HG03060 (cell line): ENCODE measurements at regions not wholly inside any gene's neighbourhood (a gene's known extent, or its start where the extent isn't known, plus 50 kb on each side); places are given as distances from the start of the nearest gene placed in this dataset.

Experiments
- ATAC-seq: cut with Tn5 transposase; IDR thresholded peaks from one replicate; pipeline ENCODE4 v1.9.1; 2021; ENCODE audit warnings: low read depth, moderate number of reproducible peaks; ENCODE audit not compliant: unreplicated experiment

- no peak for ATAC-seq
These were observed 73.2 kb upstream of the NR3C1 start for GRCh38 chr5:143476601-143477211.

GRCh38 chr5:143474616-143475015 is 71.1 kb upstream of the NR3C1 start:
- ATAC-seq, result no peak

- ATAC-seq, result no peak
These were observed 70.0 kb upstream of the NR3C1 start for GRCh38 chr5:143473481-143473880.

- no peak for ATAC-seq
These were observed 69.1 kb upstream of the NR3C1 start for GRCh38 chr5:143472576-143472975.

GRCh38 chr5:143471666-143472464 is 68.4 kb upstream of the NR3C1 start:
- ATAC-seq, result no peak

GRCh38 chr5:143471041-143471509 is 67.6 kb upstream of the NR3C1 start:
- ATAC-seq, result no peak

GRCh38 chr5:143470120-143470519 is 66.6 kb upstream of the NR3C1 start:
- ATAC-seq, result no peak

- ATAC-seq, result no peak
These were observed 65.6 kb upstream of the NR3C1 start for GRCh38 chr5:143469125-143469524.

- ATAC-seq, result no peak
These were observed 63.1 kb upstream of the NR3C1 start for GRCh38 chr5:143466632-143467031.

GRCh38 chr5:143464723-143465490 is 61.4 kb upstream of the NR3C1 start:
- no peak for ATAC-seq

GRCh38 chr5:143462431-143462830 is 58.9 kb upstream of the NR3C1 start:
- no peak for ATAC-seq

- no peak for ATAC-seq
These were observed 55.9 kb upstream of the NR3C1 start for GRCh38 chr5:143459433-143459832.

GRCh38 chr5:143456952-143457547 is 53.6 kb upstream of the NR3C1 start:
- no peak for ATAC-seq

- ATAC-seq, result no peak
These were observed 51.5 kb upstream of the NR3C1 start for GRCh38 chr5:143454936-143455516.

- no peak for ATAC-seq
These were observed 50.2 kb upstream of the NR3C1 start for GRCh38 chr5:143453720-143454119.
